GM12878 (cell line): ENCODE measurements at regions not wholly inside any gene's neighbourhood (a gene's known extent, or its start where the extent isn't known, plus 50 kb on each side); places are given as distances from the start of the nearest gene placed in this dataset.

Experiments
- ATAC-seq: fragments of 200-7000 bp; cut with Tn5 transposase; 3 replicates; pipeline ENCODE4 v1.9.1; 2020; ENCODE audit warnings: mild to moderate bottlenecking, moderate library complexity
- BruUV-seq: library from RNA; stranded (reverse); fragments of 400-500 nt; replicated peaks from 2 replicates; lab custom pipeline; 2021; lab: Mats Ljungman, UMichigan
- CTCF ChIA-PET: fragments of 300-600 bp; sonication (Branson Sonifier 250); formaldehyde crosslinking; extraction: SDS; loops from one replicate; lab custom pipeline; 2021; ENCODE audit warnings: inconsistent platforms; lab: Yijun Ruan, JAX
- POLR2A ChIA-PET: fragments of 350-600 bp; formaldehyde crosslinking; extraction: SDS; loops from one replicate; lab custom pipeline; 2021; ENCODE audit warnings: inconsistent platforms; lab: Charles Lee
- RAD21 ChIA-PET: fragments of 300-600 bp; sonication (Branson Sonifier 250); formaldehyde crosslinking; loops from one replicate; lab custom pipeline; 2023; ENCODE audit warnings: antibody characterized with exemption; ENCODE audit not compliant: unreplicated experiment; lab: Charles Lee
- SMC1A ChIA-PET: fragments of 300-600 bp; sonication (Branson Sonifier 250); formaldehyde crosslinking; loops from one replicate; lab custom pipeline; 2023; ENCODE audit not compliant: unreplicated experiment, uncharacterized antibody; lab: Charles Lee
- DNase-seq: peaks from one replicate; pipeline ENCODE4 v3.0.0-alpha.2; 2011; ENCODE audit warnings: low read depth, low spot score
- FAIRE-seq: peaks from 3 replicates; lab custom pipeline; 2011; peaks lifted over from hg19 to GRCh38; lab: Jason Lieb, UNC
- H2AFZ ChIP-seq: 2 replicates; pipeline ENCODE4 v1.6.0; 2011; ENCODE audit warnings: low read depth, low read length, control low read depth; ENCODE audit not compliant: control insufficient read depth
- H3K27ac ChIP-seq: 2 replicates; pipeline ENCODE4 v1.5.1; 2011; ENCODE audit warnings: control low read depth; ENCODE audit not compliant: control insufficient read depth, insufficient read depth
- H3K27me3 ChIP-seq, 2 experiments: replicated peaks in 1 of 2; 2 replicates each; pipeline versions ENCODE4 v1.6.0 to v1.6.1; 2011; ENCODE audit warnings: low read length in 1 of 2; ENCODE audit not compliant: control insufficient read depth in 2 of 2, insufficient read depth in 2 of 2
- H3K36me3 ChIP-seq, 2 experiments: 2 replicates each; pipeline ENCODE4 v1.5.1; 2011; ENCODE audit warnings: low read length in 1 of 2; ENCODE audit not compliant: control insufficient read depth in 2 of 2, insufficient read depth in 2 of 2
- H3K4me1 ChIP-seq: 2 replicates; pipeline ENCODE4 v1.6.1; 2011; ENCODE audit warnings: mild to moderate bottlenecking, low read length, moderate library complexity, mixed read lengths; ENCODE audit not compliant: control insufficient read depth, insufficient read depth
- H3K4me2 ChIP-seq: 2 replicates; pipeline ENCODE4 v1.6.0; 2011; ENCODE audit warnings: control low read depth; ENCODE audit not compliant: control insufficient read depth, insufficient read depth
- H3K4me3 ChIP-seq: fragments of 200-600 bp; sonication (generic); 2 replicates; pipeline ENCODE4 v1.5.1; 2016
- H3K79me2 ChIP-seq: 2 replicates; pipeline ENCODE4 v1.6.0; 2011; ENCODE audit warnings: low read length; ENCODE audit not compliant: control insufficient read depth, insufficient read depth
- H3K9ac ChIP-seq: 2 replicates; pipeline ENCODE4 v1.8.0; 2011; ENCODE audit warnings: low read length, control low read depth, mixed read lengths; ENCODE audit not compliant: control insufficient read depth, insufficient read depth
- H3K9me3 ChIP-seq: replicated peaks from 3 replicates; pipeline ENCODE4 v1.5.1; 2011; ENCODE audit warnings: mild to moderate bottlenecking, low read length; ENCODE audit not compliant: control insufficient read depth, insufficient read depth
- H4K20me1 ChIP-seq: 2 replicates; pipeline ENCODE4 v1.6.0; 2011; ENCODE audit not compliant: control insufficient read depth, insufficient read depth
- BHLHE40 ChIP-seq, 2 experiments: fragments of 450-650 bp in 1 of 2; IDR thresholded peaks; 2 replicates each; pipeline ENCODE4 v1.6.1; 2011 to 2017; ENCODE audit warnings: low read depth in 2 of 2, borderline replicate concordance in 1 of 2, improper control_type of control experiment in 1 of 2, low read length in 1 of 2, mild to moderate bottlenecking in 1 of 2
- CHD1 ChIP-seq: IDR thresholded peaks from 2 replicates; pipeline ENCODE4 v1.6.1; 2012; ENCODE audit warnings: low read depth, low read length, improper control_type of control experiment
- HDAC6 ChIP-seq: fragments of 200-600 bp; sonication (generic); IDR thresholded peaks from one replicate; pipeline ENCODE4 v1.8.0; 2017; ENCODE audit warnings: antibody characterized with exemption; ENCODE audit not compliant: unreplicated experiment
- JUND ChIP-seq: IDR thresholded peaks from 2 replicates; pipeline ENCODE4 v1.6.1; 2012; ENCODE audit warnings: low read depth, mild to moderate bottlenecking, low read length, improper control_type of control experiment, moderate library complexity
- KDM1A ChIP-seq: fragments of 200-600 bp; sonication (generic); IDR thresholded peaks from 2 replicates; pipeline ENCODE4 v1.6.1; 2016; ENCODE audit warnings: borderline replicate concordance
- MTA3 ChIP-seq: IDR thresholded peaks from 2 replicates; pipeline ENCODE4 v1.6.1; 2012; ENCODE audit warnings: low read length, inconsistent platforms, borderline replicate concordance
- SIN3A ChIP-seq: IDR thresholded peaks from 2 replicates; pipeline ENCODE4 v1.6.1; 2012; ENCODE audit warnings: low read depth, low read length, improper control_type of control experiment
- WGBS: methylation state at CpG from one replicate; pipeline ENCODE4 v1.1.6; 2016; ENCODE audit warnings: low lambda C conversion rate; ENCODE audit not compliant: insufficient replicate concordance, insufficient coverage; ENCODE audit errors: missing lambda C conversion rate; 5-methylcytosine and 5-hydroxymethylcytosine counted together
- in situ Hi-C: fragments of 300-500 bp; cut with MboI; formaldehyde crosslinking; loops from 9 replicates; pipeline ENCODE4 v1.14.3; 2018; ENCODE audit warnings: mixed read lengths
- intact Hi-C: fragments of 100-400 bp; cut with micrococcal nuclease; formaldehyde crosslinking; loops from one replicate; pipeline ENCODE4 v1.14.2; 2022; ENCODE audit not compliant: unreplicated experiment

GRCh38 chr21:16426936-16427335, 697.2 kb downstream of the USP25 start:
- Histone ChIP-seq H3K79me2 (no peaks in the 10 kb centered on the region), H3K9ac (no peak overlapping the region), H2AFZ (no peak overlapping the region), H3K4me2 (no peak overlapping the region), H3K4me3 (no peak overlapping the region), H3K4me1 (no peaks in the 10 kb centered on the region), H3K27ac (no peak overlapping the region), H3K9me3 (no peaks in the 10 kb centered on the region), H4K20me1 (no peaks in the 10 kb centered on the region), H3K27me3 (no peaks in the 10 kb centered on the region), H3K36me3 (no peaks in the 10 kb centered on the region)
- in situ Hi-C loops (no loop called here), intact Hi-C loops (no loop called here)
- TF ChIP-seq HDAC6 = no peak
- no peak for TF ChIP-seq BHLHE40 (IDR thresholded peaks at IDR 0.05; ENCODE audit: borderline replicate concordance in 1 of 2, low read depth in 2 of 2, low read length in 1 of 2)
- TF ChIP-seq CHD1 = no peak
- no peak for TF ChIP-seq JUND
- CTCF ChIA-PET = no interaction called here
- DNase-seq (no peak), FAIRE-seq (no peak), ATAC-seq (no peak)
- WGBS = 50% methylated on average over 6 of the region's 6 CpGs
- POLR2A ChIA-PET = no interaction called here
- RAD21 ChIA-PET = no interaction called here
- SMC1A ChIA-PET = no interaction called here
- BruUV-seq = no TSS peak

- FAIRE-seq (no peak), ATAC-seq (peak; percentile 65), DNase-seq (no peak)
- ChIA-PET CTCF (no interaction called here), RAD21 (no interaction called here), POLR2A (no interaction called here), SMC1A (no interaction called here)
- no peaks in the 10 kb centered on the region for H3K27me3 ChIP-seq
- in situ Hi-C loops (no loop called here), intact Hi-C loops (no loop called here)
- no peaks in the 10 kb centered on the region for H3K9me3 ChIP-seq
- no peak overlapping the region for H3K9ac ChIP-seq
- H4K20me1 ChIP-seq = no peaks in the 10 kb centered on the region
- no peak for TF ChIP-seq BHLHE40 (IDR thresholded peaks at IDR 0.05; ENCODE audit: borderline replicate concordance in 1 of 2, low read depth in 2 of 2, low read length in 1 of 2)
- no peak for TF ChIP-seq SIN3A
- no peak for TF ChIP-seq KDM1A
- no peak for TF ChIP-seq MTA3
- no TSS peak for BruUV-seq
- no peak overlapping the region for H3K4me2 ChIP-seq
- H2AFZ ChIP-seq = no peak overlapping the region
- H3K36me3 ChIP-seq = no peaks in the 10 kb centered on the region
- H3K4me3 ChIP-seq = no peak overlapping the region
- no peaks in the 10 kb centered on the region for H3K4me1 ChIP-seq
- H3K27ac ChIP-seq = no peak overlapping the region
- H3K79me2 ChIP-seq = no peaks in the 10 kb centered on the region
- 42% methylated on average over 3 of the region's 3 CpGs for WGBS
Observed at GRCh38 chr21:16427587-16428087, 697.9 kb downstream of the USP25 start.
